ENCODE measurements at regions not wholly inside any gene's neighbourhood (a gene's known extent, or its start where the extent isn't known, plus 50 kb on each side); places are given as distances from the start of the nearest gene placed in this dataset.

- intact Hi-C loops (cut with DNase I), result loop anchor here (2.0 to 10.0 kb wide), 5 partner anchors 100 to 422 kb away; no protein-coding TSS in a partner anchor
- no peaks in the 10 kb centered on the region for H3K4me1 ChIP-seq
- peak overlapping the region; percentile 70 to 76 for H3K27ac ChIP-seq
- no peak for TF ChIP-seq CTCF (IDR thresholded peaks at IDR 0.05)
- H3K36me3 ChIP-seq, result no peaks in the 10 kb centered on the region
- peak; percentile 64 to 90 for DNase-seq (ENCODE audit: low spot score in 2 of 2)
- H3K9me3 ChIP-seq, result no peaks in the 10 kb centered on the region
- peak overlapping the region; percentile 70 to 83 for H3K4me3 ChIP-seq
- no peaks in the 10 kb centered on the region for H3K27me3 ChIP-seq
Measured at GRCh38 chr18:34493099-34493544, 217.0 kb upstream of the DTNA start.

GRCh38 chr18:34493566-34494358 is 216.3 kb upstream of the DTNA start:
- intact Hi-C loops (cut with DNase I), result loop anchor here (2.0 to 10.0 kb wide), 5 partner anchors 99 to 421 kb away; no protein-coding TSS in a partner anchor
- no peaks in the 10 kb centered on the region for H3K27me3 ChIP-seq
- DNase-seq (ENCODE audit: low spot score in 2 of 2), result peak in 1 of 2 donors; percentile 62
- no peaks in the 10 kb centered on the region for H3K36me3 ChIP-seq
- H3K9me3 ChIP-seq, result no peaks in the 10 kb centered on the region
- TF ChIP-seq CTCF (IDR thresholded peaks at IDR 0.05), result peak in 1 of 3 experiments; percentile 7
- peak overlapping the region; percentile 70 to 83 for H3K4me3 ChIP-seq
- peak overlapping the region; percentile 70 to 76 for H3K27ac ChIP-seq
- no peaks in the 10 kb centered on the region for H3K4me1 ChIP-seq

GRCh38 chr18:34494359-34494696 is 215.8 kb upstream of the DTNA start:
- no peak for DNase-seq (ENCODE audit: low spot score in 2 of 2)

GRCh38 chr18:34495506-34495905 is 214.6 kb upstream of the DTNA start:
- Histone ChIP-seq H3K27me3 (no peaks in the 10 kb centered on the region), H3K9me3 (peaks cover 0 to 5% of the 10 kb centered on the region in 2 donors), H3K4me3 (no peak overlapping the region), H3K4me1 (no peaks in the 10 kb centered on the region), H3K36me3 (no peaks in the 10 kb centered on the region), H3K27ac (no peak overlapping the region)
- TF ChIP-seq CTCF (IDR thresholded peaks at IDR 0.05), result no peak
- intact Hi-C loops (cut with DNase I), result loop anchor here (10.0 kb wide), 1 partner anchor 419 kb away; no protein-coding TSS in a partner anchor
- DNase-seq (ENCODE audit: low spot score in 2 of 2), result no peak

More at GRCh38 chr18:34494359-34494696, 215.8 kb upstream of the DTNA start:
- no peaks in the 10 kb centered on the region for H3K36me3 ChIP-seq
- no peaks in the 10 kb centered on the region for H3K9me3 ChIP-seq
- TF ChIP-seq CTCF (IDR thresholded peaks at IDR 0.05), result no peak
- peak overlapping the region; percentile 70 to 83 for H3K4me3 ChIP-seq
- no peaks in the 10 kb centered on the region for H3K27me3 ChIP-seq
- no peaks in the 10 kb centered on the region for H3K4me1 ChIP-seq
- intact Hi-C loops (cut with DNase I), result loop anchor here (5.0 to 10.0 kb wide), 3 partner anchors 213 to 420 kb away; no protein-coding TSS in a partner anchor
- peak overlapping the region; percentile 52 to 76 for H3K27ac ChIP-seq

- Histone ChIP-seq H3K27ac (no peak overlapping the region), H3K4me1 (no peaks in the 10 kb centered on the region), H3K4me3 (no peak overlapping the region), H3K36me3 (no peaks in the 10 kb centered on the region), H3K9me3 (peaks cover 0 to 14% of the 10 kb centered on the region in 2 donors), H3K27me3 (no peaks in the 10 kb centered on the region)
- no peak for DNase-seq (ENCODE audit: low spot score in 2 of 2)
- TF ChIP-seq CTCF (IDR thresholded peaks at IDR 0.05), result no peak
- intact Hi-C loops (cut with DNase I), result no loop called here
Measured at GRCh38 chr18:34501553-34501952, 208.5 kb upstream of the DTNA start.
